ENCODE measurements at regions not wholly inside any gene's neighbourhood (a gene's known extent, or its start where the extent isn't known, plus 50 kb on each side); places are given as distances from the start of the nearest gene placed in this dataset.

- no peak for DNase-seq (ENCODE audit: low read depth)
- TF ChIP-seq, protein P1, sequence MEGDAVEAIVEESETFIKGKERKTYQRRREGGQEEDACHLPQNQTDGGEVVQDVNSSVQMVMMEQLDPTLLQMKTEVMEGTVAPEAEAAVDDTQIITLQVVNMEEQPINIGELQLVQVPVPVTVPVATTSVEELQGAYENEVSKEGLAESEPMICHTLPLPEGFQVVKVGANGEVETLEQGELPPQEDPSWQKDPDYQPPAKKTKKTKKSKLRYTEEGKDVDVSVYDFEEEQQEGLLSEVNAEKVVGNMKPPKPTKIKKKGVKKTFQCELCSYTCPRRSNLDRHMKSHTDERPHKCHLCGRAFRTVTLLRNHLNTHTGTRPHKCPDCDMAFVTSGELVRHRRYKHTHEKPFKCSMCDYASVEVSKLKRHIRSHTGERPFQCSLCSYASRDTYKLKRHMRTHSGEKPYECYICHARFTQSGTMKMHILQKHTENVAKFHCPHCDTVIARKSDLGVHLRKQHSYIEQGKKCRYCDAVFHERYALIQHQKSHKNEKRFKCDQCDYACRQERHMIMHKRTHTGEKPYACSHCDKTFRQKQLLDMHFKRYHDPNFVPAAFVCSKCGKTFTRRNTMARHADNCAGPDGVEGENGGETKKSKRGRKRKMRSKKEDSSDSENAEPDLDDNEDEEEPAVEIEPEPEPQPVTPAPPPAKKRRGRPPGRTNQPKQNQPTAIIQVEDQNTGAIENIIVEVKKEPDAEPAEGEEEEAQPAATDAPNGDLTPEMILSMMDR (conservative IDR thresholded peaks at IDR 0.05; ENCODE audit: control insufficient read depth, insufficient read depth, low read depth, low read length) = no peak
- no peak overlapping the region for H3K4me3 ChIP-seq (ENCODE audit: control insufficient read depth, low read depth, low read length)
Measured at GRCh38 chr11:27178859-27179258, 138.2 kb downstream of the BBOX1 start.

Data from fibroblast of mammary gland (primary cell).